ENCODE measurements at regions not wholly inside any gene's neighbourhood (a gene's known extent, or its start where the extent isn't known, plus 50 kb on each side); places are given as distances from the start of the nearest gene placed in this dataset.

- no peak for DNase-seq (ENCODE audit: low read depth)
Observed at GRCh38 chr5:158482125-158482524, 617.6 kb downstream of the EBF1 start.

DNA sequence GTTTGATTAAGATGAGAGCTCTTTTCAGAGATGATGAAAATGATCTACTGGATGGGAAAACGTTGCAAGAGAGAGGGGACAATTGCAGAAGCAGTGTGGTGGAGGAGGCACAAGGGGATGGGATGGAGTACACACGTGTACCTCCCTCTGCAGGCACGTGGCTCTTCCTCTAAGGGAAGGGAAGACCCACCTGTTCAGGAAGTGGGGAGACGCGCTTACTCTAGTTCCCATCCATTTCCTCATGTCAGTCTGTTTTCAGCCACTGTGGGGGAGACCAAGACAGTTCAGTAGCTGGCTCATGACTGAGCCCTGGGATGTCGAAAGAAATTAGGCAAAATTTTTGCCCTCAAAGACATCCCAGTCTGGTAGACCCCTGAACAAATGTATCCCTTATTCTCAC, 619.2 kb upstream of the CLINT1 start:
- DNase-seq (ENCODE audit: low read depth) = no peak

DNA sequence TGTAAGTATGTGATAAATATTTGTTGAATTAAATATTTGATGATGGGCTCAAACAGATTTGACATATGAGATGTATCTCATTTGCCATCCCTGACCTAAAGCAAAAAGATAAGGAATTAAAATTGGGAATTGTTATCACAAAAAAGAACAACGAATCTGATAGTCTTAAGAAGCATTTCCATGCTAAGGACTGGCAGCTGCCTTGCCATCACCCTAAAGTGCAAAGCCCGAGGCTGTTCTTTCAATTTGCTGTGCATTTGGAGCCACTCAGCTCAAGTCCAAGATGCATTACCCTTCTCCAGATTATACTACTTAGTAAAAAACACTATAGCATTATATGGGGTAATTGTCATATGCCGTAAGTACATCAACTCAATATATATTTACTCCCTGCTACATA, 618.3 kb upstream of the CLINT1 start:
- DNase-seq (ENCODE audit: low read depth) = no peak

- no peak for DNase-seq (ENCODE audit: low read depth)
Observed at GRCh38 chr5:158473016-158473635, 614.2 kb upstream of the CLINT1 start.

GRCh38 chr5:158471535-158471924, 612.6 kb upstream of the CLINT1 start:
- DNase-seq (ENCODE audit: low read depth) = no peak

- no peak for DNase-seq (ENCODE audit: low read depth)
Observed at GRCh38 chr5:158470764-158471534, 612.0 kb upstream of the CLINT1 start.

DNA sequence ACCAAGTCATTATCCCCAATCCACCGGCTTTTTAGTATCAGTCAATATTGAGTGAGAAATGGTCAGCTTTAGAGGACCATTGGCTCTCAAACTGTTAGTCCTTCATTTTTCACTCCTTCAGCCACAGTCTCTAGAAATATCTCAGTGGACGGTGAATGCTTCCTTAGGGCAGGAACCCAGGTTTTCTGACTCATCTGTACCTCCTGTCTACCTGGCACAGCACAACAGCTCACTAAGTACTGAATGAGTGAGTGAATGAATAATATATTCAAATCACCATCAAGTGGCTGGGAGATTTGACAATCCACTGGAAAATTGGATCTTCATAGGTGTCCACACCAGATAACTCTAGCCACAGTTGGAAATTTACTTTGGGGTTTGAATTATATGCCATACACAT, 609.5 kb upstream of the CLINT1 start:
- DNase-seq (ENCODE audit: low read depth) = no peak

GRCh38 chr5:158466191-158466590, 607.2 kb upstream of the CLINT1 start:
- DNase-seq (ENCODE audit: low read depth) = no peak

- DNase-seq (ENCODE audit: low read depth) = no peak
Observed at GRCh38 chr5:158465086-158465972, 606.4 kb upstream of the CLINT1 start.

DNA sequence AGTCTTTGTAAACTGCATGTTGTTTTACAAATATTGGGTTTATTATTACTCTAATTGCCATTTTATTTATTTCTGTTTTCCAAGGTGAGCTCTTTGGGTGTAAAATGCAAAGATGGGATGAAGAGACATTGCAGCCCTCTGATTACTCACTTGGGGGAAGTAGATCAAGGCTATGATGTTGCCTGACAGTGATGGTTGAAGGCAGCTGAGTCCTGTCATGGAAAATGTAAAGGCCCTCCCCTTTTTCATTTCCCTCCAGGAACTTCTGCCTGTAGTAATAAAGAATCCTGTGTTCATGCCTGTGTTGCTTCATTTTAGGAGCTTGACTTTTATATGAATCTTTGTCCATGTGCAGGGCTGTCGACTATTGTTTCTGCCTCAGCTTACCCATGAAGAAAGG, 605.4 kb upstream of the CLINT1 start:
- no peak for DNase-seq (ENCODE audit: low read depth)

DNA sequence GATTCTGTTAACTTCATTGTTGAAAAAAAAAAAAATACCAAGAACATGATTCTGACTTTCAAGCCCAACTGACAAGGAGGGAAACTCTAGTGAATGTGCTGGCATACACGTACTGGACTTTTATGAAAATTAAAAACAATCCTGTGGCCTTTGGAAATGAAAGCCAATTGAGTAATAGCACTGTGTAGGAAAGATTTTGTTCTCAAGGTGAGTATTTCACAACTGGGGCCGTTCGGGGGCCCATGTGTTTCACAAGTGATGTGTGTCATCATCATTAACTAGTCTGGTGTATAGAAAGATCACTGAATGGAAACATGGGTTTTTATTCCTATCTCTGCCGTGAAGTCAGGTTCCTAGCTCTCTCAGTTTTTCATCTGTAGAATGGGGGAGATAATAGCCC, 605.0 kb upstream of the CLINT1 start:
- DNase-seq (ENCODE audit: low read depth) = no peak

- DNase-seq (ENCODE audit: low read depth) = no peak
Observed at GRCh38 chr5:158463188-158463587, 604.2 kb upstream of the CLINT1 start.

DNA sequence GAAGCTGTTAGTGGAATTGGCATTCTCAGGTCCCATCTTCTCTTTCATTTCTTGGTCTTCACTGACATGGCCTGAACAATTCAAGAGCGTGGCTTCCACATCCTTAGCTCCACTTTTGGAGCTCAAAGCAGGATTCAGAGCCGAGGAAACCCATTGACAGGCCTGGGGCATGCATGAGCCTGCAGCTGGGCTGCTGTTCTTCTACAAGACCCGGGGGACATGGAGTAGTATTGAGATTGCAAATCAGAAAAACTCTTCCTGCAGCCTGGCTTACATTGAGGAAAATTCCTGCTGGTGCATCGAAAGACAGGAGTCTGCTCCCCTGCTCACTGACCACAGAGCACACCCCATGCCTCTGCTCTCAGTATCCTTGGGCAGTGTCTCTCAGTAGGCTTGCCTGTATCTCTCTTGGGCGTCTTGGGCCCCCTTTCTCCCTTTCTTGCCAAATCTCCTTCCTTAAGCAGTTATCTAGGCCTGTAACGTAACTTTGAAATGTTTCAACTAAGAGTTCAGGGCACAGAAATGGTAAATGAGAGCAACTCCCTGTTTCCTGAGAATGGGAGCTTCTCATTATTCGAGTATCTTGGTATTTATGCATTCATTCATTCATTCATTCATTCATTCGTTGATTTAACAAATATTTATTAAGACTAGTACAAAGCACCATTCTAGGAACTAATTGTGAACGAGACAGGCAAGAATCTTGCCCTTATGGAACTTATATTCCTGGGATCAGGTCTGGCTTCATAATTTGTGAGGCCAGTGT, 603.6 kb upstream of the CLINT1 start:
- no peak for DNase-seq (ENCODE audit: low read depth)

DNA sequence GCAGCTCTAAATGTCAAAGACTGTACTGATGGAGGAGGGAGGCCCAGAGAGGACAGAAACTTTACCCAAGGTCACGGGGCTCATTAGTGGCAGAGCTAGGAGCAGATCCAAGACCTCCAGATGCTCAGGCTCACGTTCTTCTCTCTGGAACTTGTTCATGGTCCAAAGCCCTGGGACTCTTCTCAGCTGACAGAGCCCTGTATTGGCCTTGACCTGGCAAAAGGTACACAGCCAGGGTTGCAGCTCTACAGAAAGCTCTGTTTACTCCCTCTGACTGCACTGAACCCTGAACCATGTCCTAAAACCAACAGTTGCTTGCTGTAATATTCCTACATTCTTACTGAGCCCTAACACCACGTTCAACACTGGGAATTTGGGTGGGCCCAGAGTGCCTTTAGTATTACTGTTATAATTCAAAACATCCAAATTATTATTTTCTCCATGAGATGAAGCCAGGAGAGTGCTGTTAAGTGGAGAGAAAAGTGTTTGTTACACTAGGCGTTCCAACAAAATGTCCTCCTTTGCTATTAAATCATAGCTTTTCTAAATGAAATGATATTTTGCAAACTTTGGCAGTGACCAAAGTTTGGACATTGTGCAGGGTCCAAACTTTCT, 602.4 kb upstream of the CLINT1 start:
- no peak for DNase-seq (ENCODE audit: low read depth)

DNA sequence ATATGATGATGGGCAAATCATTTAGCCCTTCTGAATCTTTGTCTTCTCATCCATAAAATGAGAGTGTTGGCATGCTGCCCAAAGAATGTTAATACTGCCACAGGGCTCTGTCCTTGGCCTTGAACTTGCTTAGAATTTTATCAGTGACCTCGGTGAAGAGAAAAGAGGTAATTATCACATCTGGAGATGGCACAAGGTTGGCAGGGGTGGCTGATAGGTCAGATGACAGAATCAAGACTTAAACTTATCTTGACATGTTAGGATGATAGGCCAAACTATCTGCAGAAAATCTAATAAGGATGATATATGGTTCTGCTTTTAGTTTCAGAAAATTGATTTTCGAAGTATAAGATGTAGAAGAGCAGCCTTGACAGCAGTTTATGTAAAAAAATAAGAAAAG, 599.1 kb upstream of the CLINT1 start:
- no peak for DNase-seq (ENCODE audit: low read depth)

GRCh38 chr5:158456756-158457155, 597.8 kb upstream of the CLINT1 start:
- peak; percentile 67 for DNase-seq (ENCODE audit: low read depth)

DNA sequence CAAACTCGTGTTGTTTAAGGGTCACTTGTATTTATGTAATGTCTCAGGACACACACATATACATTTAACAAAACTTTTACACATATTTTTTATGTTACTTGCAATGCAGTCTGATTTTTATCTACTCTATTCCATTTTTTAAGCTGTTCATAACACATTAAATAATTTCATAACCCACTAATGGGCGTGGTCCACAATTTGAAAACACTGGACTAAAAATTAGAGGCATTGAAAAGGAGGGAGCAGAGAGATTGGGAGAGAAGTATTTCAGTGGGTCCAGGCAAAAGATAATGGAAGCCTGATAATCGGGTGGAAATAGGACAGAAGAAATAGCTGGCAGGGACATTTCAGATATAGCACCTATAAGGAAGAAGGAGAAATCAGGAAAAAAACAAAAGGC, 597.3 kb upstream of the CLINT1 start:
- no peak for DNase-seq (ENCODE audit: low read depth)

DNA sequence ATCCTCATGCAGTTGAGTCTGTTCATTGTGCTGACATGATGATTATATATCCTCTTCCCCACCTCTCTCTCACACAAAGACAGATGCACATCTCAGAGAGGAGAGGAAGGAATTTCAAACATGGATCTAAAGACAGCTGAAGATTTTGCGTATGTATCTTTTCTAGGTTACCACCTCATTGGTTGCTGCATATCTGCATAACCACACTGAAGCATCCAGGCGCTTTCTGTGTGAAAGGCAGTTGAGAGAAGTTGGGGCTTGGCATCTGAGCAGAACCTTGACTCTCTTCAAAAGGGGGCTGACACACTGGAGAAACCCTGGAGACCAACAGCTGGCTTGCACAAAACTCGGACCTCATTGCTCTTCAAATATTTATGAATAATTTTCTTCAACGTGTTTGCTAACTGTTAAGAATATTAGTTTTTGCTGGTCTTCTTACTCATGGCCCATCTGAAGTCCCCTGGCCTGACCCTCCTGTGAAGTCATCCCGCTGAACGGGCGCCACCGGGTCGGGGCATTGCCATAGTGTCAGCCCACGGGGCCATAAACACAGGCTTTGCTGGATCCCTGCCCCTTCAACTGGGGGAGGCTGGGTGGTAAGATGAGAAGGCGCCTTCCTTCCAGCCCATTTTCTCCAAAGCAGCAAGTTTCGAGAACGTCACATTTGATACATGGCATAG, 593.2 kb upstream of the CLINT1 start:
- DNase-seq (ENCODE audit: low read depth) = no peak

DNA sequence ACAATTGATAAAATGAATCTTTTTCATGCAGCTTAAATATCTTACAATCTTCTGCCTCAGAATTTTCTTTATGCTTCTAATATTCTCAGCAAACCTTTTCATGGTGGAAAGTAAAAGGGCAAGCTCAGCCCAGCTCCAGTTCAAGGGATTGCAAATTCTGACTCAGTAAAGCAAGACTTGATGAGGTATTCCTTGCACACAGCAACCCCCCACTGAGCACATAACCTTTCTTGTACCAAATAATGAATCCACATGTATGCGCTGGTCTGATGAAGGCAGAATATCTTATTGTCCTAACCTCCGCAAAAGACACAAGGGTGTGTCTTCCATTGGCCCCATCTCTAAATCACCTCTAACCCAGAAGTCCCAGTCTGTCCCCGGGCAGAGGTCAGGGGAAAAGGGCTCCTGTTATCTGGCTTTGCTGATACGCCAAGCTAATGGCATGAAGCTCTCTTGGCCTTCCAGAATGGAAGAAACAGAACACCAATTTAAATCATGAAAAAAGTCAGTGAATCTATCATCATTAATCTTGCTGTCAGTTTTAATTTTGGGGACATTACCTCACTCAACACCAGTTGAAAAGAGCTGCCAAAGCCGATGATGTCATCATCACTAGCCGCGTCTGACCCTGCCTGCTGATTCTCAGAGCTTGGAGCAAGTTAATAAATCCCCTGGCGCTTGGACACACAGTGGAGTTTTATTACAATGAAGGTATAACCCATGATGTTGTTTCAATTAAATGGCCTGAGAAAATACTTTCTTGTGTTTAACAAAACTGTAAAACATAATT, 592.5 kb upstream of the CLINT1 start:
- no peak for DNase-seq (ENCODE audit: low read depth)

DNA sequence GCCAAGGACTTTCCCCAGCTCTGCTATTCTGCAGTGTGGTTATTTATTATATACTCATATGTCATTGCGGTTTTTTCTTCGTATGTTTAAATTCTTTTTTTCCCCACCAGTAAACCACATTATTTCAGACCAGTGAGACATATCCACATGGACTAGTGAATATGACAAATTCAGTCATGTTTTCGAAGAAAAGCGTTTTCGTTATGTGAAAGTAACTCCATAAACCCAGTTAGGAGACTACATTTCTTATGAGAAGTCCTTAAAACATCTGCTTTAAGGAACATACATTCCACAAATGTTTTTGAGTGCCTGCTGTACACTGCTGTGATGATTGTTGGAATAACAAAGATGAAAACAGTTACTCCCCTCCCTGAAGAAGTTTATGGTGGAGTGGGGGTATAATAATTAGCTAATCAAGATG, 591.8 kb upstream of the CLINT1 start:
- DNase-seq (ENCODE audit: low read depth) = no peak
